HUES48 (cell line): ENCODE measurements at regions not wholly inside any gene's neighbourhood (a gene's known extent, or its start where the extent isn't known, plus 50 kb on each side); places are given as distances from the start of the nearest gene placed in this dataset.

Experiments used
- H3K27ac ChIP-seq: one replicate; pipeline ENCODE4 v1.7.0; 2013; ENCODE audit warnings: low read depth, low read length, inconsistent platforms
- H3K27me3 ChIP-seq: 2 replicates; pipeline ENCODE4 v1.6.1; 2013; ENCODE audit warnings: mild to moderate bottlenecking, low read length; ENCODE audit not compliant: control insufficient read depth, insufficient read depth
- H3K36me3 ChIP-seq: 2 replicates; pipeline ENCODE4 v1.6.1; 2013; ENCODE audit warnings: low read length; ENCODE audit not compliant: control insufficient read depth, insufficient read depth
- H3K4me1 ChIP-seq: 2 replicates; pipeline ENCODE4 v1.6.1; 2013; ENCODE audit warnings: mild to moderate bottlenecking, low read length; ENCODE audit not compliant: control insufficient read depth, insufficient read depth
- H3K4me3 ChIP-seq: 2 replicates; pipeline ENCODE4 v1.5.1; 2013; ENCODE audit warnings: mild to moderate bottlenecking, low read depth, low read length
- H3K9ac ChIP-seq: 2 replicates; pipeline ENCODE4 v1.6.1; 2013; ENCODE audit warnings: mild to moderate bottlenecking, low read depth, low read length, moderate library complexity
- H3K9me3 ChIP-seq: 2 replicates; pipeline ENCODE4 v1.6.1; 2013; ENCODE audit warnings: low read length; ENCODE audit not compliant: control insufficient read depth, insufficient read depth

DNA sequence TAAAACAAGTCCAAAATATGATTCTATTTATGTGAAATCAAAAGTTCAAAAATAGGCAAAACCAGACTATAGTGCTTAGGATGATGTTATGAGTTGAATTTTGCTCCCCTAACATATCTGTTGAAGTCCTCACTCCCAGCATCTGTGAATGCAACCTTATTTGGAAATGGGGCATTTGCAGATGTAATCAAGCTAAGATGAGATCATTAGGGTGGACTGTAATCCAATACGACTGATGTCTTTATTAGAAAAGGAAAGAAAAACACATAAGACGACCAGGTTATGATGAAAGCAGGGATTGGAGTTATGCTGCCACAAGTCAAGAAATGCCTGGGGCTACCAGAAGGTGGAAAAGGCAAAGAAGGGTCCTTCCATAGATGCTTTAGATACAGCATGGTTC, 110.5 kb upstream of the CCDC39 start:
- Histone ChIP-seq H3K27me3 (no peaks in the 10 kb centered on the region), H3K36me3 (no peaks in the 10 kb centered on the region), H3K4me1 (no peaks in the 10 kb centered on the region), H3K27ac (no peak overlapping the region), H3K9ac (no peak overlapping the region), H3K4me3 (no peak overlapping the region), H3K9me3 (no peaks in the 10 kb centered on the region)

DNA sequence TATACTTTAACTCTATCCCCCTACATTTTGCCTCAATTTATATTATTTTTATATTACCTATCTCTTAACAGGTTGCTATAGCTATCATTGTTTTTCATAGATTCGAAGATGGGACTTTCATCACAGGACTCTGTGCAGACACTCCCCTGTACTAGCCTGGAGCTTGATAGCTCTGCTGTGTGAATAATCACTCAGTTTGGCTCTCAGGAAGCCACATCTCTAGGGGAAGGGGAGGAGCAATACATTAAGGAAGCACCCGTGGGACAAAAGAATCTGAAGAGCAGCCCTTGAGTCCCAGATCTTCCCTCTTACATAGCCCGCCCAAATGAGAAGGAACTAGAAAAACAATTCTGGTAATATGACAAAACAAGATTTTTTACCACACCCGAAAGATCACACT, 114.3 kb upstream of the FXR1 start:
- Histone ChIP-seq H3K27me3 (no peaks in the 10 kb centered on the region), H3K27ac (no peak overlapping the region), H3K36me3 (no peaks in the 10 kb centered on the region), H3K9ac (no peak overlapping the region), H3K4me3 (no peak overlapping the region), H3K9me3 (no peaks in the 10 kb centered on the region), H3K4me1 (no peaks in the 10 kb centered on the region)

DNA sequence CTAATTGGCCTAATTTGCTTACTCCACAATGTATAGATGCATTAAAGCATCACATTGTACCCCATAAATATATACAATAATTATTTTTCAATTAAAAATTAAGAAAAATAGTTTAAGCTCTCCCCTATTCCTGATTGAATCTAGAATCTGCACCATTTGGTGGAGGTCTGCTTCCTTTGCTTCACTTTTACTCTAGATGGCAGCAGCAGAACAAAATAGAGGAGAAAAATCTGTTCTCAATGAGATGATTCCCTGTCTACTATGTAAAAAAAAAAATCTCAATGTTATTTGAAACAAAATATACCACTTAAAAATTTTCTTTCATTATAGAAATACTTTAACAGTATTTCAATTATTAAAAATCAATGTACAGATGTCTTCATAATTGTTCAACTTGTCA, 109.6 kb upstream of the FXR1 start:
- Histone ChIP-seq H3K27ac (no peak overlapping the region), H3K4me3 (no peak overlapping the region), H3K4me1 (peaks cover 18% of the 10 kb centered on the region), H3K9ac (no peak overlapping the region), H3K27me3 (no peaks in the 10 kb centered on the region), H3K9me3 (no peaks in the 10 kb centered on the region), H3K36me3 (no peaks in the 10 kb centered on the region)

DNA sequence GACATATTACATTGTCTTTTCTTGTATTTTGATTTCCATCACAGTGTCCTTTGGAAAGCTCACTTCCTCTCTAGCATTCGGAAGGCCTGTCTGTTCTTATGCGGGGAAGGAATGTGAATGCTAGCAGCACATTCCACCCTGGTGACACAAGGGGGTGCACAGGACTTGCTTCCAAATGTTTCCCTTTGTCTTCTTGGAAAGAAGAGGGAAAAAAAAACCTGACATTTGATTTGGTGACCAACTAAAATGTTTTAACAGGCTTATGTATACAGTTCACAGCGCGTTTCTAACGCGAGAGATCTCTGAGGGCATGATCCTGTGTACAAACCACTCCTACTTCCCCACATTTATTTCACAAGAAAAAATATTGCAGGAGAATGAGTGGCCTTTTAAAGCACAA, 107.6 kb upstream of the FXR1 start:
- Histone ChIP-seq H3K27me3 (no peaks in the 10 kb centered on the region), H3K9me3 (no peaks in the 10 kb centered on the region), H3K9ac (peak overlapping the region; percentile 63), H3K4me3 (0 out of 2 replicates have a peak overlapping the region, but pooled peaks have one; percentile 11), H3K36me3 (no peaks in the 10 kb centered on the region), H3K4me1 (peaks cover 18% of the 10 kb centered on the region), H3K27ac (peak overlapping the region; percentile 89)

DNA sequence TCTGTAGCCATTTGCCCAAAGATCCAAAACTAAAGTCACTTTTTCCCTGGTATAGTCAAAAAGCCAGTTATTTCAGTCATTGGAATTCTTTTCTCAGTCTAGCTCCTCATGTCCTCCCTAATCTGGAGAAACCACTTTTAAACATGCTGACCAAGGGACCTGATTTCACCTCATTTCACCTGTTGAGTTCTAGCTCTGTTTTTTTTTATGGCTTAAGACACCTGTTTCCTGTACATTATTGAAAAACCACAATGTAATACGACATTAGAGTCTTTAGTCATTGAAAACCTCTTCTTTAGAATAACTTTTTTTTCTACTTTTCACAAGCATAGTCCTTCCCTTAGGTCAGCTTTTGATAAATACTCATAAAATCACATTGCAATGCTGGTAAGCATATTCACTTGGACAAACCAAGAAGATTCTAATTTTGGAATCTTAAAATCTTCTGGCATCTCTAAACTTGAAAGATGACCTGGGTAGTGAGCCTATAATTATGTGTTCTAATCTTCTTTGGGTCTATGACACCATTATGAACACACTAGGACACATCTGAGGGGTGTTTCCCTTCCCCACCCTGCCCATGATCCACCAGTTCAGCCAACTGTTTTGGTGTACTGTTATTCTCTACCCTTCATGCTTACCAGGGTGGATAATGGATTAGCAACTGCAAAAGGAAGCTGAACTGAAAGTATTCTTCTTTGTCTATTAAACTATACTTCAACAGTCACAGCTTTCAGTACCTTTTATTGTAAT, 103.5 kb upstream of the FXR1 start:
- Histone ChIP-seq H3K9me3 (no peaks in the 10 kb centered on the region), H3K27ac (no peak overlapping the region), H3K27me3 (no peaks in the 10 kb centered on the region), H3K36me3 (no peaks in the 10 kb centered on the region), H3K9ac (no peak overlapping the region), H3K4me1 (peaks cover 18% of the 10 kb centered on the region), H3K4me3 (no peak overlapping the region)

DNA sequence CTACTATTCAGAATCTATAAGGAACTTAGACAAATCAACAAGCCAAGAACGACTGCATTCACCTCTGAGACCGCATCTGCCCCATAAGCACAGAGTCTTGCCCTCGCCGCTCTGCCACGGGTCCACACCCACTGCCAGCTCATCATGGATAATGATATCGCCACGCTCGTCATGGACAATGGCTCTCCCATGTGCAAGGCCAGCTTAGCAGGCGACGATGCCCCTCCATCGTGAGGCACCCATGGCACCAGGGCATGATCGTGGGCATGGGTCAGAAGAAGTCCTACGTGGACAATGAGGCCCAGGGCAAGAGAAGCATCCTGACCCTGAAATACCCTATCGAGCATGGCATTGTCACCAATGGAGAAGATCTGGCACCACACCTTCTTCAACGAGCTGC, 92.1 kb upstream of the FXR1 start:
- Histone ChIP-seq H3K4me1 (no peaks in the 10 kb centered on the region), H3K9ac (no peak overlapping the region), H3K4me3 (no peak overlapping the region), H3K9me3 (no peaks in the 10 kb centered on the region), H3K36me3 (no peaks in the 10 kb centered on the region), H3K27ac (no peak overlapping the region), H3K27me3 (no peaks in the 10 kb centered on the region)

DNA sequence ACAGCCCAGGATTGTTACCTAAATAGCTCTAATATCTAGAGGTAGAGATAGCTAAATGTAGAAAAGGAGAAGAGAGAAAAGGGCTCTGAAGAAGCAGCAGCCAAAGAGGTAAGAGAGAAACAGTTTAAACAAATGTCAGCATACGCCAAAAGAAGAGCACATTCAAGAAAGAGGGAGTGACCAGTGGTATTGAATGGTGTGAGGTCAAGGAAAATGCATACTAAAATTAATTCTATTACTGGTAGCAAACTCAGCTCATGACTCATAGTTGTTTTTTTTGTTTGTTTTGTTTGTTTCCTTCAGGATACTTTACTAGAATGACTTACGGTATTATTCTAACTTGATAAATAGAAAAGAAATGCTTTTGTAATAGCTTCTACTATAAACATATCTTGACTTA, 86.5 kb upstream of the FXR1 start:
- H3K27me3 ChIP-seq, result no peaks in the 10 kb centered on the region
- H3K27ac ChIP-seq, result no peak overlapping the region
- no peak overlapping the region for H3K9ac ChIP-seq
- H3K4me3 ChIP-seq, result no peak overlapping the region
- no peaks in the 10 kb centered on the region for H3K9me3 ChIP-seq
- no peaks in the 10 kb centered on the region for H3K36me3 ChIP-seq
- H3K4me1 ChIP-seq, result no peaks in the 10 kb centered on the region

DNA sequence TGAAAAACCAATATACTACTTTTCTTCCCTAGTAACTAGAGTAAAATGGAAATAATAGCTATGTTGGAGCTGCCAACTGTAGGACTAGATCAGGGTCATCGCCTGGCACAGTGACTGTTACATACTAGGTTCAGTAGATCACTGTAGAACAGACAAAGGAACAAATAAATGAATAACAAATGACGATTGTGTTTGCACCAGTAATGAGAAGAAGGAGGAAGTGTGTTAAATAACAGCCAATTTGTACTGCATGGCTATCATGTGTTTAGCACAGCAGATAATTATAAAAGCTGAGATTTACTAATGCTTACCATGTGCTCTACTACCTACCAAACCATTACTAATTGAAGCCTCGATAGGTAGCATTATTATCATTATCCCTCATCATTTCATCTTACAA, 85.3 kb upstream of the FXR1 start:
- Histone ChIP-seq H3K36me3 (no peaks in the 10 kb centered on the region), H3K9ac (no peak overlapping the region), H3K27me3 (no peaks in the 10 kb centered on the region), H3K4me3 (no peak overlapping the region), H3K9me3 (no peaks in the 10 kb centered on the region), H3K27ac (no peak overlapping the region), H3K4me1 (no peaks in the 10 kb centered on the region)

DNA sequence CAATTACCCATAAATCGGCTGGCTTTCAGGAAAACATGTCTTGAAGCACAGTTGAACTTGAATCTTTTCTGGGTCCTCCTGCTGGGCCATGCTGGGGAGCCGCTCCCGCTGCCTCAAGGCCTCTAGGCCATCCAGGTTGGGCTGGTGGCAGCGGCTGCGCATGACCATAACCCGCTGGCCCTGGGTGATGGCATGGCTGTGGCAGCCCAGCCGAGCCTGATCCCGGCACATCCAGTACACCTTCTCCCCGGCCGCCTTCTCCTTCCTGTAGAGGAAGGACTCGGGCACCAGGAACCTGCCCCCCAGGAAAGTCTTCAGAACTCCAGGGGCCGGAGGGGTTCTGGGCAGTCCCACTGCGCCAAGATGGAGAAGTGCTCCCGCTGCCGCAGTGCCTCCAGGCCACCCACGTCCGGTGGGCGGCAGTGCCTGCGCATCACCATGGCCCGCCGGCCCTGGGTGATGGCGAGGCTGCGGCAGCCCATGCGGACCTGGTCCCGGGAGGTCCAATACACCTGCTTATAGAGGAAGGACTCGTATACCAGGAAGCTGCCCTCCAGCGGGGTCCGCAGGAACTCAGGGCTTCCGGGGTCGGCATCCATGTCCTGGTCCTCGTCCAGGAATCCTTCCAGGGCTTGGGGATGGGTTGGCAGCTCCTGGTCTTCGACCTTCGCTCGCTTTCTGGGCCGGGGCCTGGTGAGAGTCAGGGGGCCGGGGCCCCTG, 84.3 kb upstream of the FXR1 start:
- Histone ChIP-seq H3K27me3 (no peaks in the 10 kb centered on the region), H3K4me1 (no peaks in the 10 kb centered on the region), H3K9ac (no peak overlapping the region), H3K9me3 (no peaks in the 10 kb centered on the region), H3K36me3 (no peaks in the 10 kb centered on the region), H3K4me3 (no peak overlapping the region), H3K27ac (no peak overlapping the region)

DNA sequence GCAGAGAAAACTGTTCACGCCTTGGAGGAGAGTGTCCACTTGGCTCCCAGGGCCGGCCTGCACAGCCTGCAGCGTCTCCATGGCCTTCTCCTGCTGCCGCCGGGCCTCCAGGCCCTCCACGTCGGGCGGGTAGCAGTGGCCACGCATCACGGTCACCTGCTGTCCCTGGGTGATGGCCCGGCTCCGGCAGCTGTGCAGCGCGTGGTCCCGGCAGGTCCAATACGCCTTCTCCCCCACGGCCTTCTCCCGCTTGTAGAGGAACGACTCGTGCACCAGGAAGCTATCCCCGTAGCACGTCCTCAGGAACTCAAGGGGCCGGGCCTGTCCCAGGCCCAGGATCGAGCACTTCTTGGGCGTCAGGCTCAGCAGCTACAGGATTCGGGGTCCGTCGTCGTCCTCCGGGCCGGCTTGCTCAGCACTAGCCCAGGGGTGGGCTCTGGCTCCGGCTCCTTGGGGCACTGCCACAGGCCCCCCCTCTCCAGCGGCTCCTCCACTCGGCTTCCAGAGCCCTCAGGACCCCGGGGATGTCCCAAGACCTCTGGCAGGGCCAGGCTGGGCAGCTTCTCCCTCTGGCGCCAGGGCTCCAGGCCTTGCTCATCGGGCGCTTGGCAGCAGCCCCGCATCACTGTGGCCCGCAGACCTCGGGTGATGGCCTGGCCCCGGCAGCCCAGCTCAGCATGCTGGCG, 83.6 kb upstream of the FXR1 start:
- no peak overlapping the region for H3K4me3 ChIP-seq
- H3K36me3 ChIP-seq, result no peaks in the 10 kb centered on the region
- no peak overlapping the region for H3K27ac ChIP-seq
- H3K4me1 ChIP-seq, result no peaks in the 10 kb centered on the region
- no peak overlapping the region for H3K9ac ChIP-seq
- no peaks in the 10 kb centered on the region for H3K27me3 ChIP-seq
- H3K9me3 ChIP-seq, result no peaks in the 10 kb centered on the region
